ENCODE measurements at regions not wholly inside any gene's neighbourhood (a gene's known extent, or its start where the extent isn't known, plus 50 kb on each side); places are given as distances from the start of the nearest gene placed in this dataset.
"Not testable (repeated sequence)": the region's sequence is repeated elsewhere in the genome, so short reads cannot be mapped to it uniquely, and the experiment has no call there.

DNA sequence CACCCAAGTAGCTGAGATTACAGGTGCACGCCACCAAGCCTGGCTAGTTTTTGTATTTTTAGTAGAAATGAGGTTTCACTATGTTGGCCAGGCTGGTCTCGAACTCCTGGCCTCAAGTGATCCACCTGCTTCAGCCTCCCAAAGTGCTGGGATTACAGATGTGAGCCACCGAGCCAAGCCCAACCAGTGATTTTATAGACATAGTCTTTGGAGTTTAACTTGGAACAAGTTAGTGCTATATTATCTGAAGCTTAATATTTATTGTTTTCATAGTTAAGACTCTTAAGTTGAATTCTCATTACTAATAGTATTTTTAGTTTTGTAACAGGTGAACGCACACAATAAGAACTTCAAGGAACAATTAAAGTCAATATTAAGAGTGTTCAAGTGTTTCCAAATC is 122.1 kb downstream of the SPAG6 start:
- in situ Hi-C loops (cut with MboI; ENCODE audit: low sequenced_read_pairs in 4 of 4); H3K27ac ChIP-seq; H3K9me3 ChIP-seq; H3K27me3 ChIP-seq; H3K4me3 ChIP-seq; ATAC-seq; H3K36me3 ChIP-seq; intact Hi-C loops (cut with DNase I; ENCODE audit: low total_unique reads); H3K4me1 ChIP-seq; DNase-seq: not testable (repeated sequence)

DNA sequence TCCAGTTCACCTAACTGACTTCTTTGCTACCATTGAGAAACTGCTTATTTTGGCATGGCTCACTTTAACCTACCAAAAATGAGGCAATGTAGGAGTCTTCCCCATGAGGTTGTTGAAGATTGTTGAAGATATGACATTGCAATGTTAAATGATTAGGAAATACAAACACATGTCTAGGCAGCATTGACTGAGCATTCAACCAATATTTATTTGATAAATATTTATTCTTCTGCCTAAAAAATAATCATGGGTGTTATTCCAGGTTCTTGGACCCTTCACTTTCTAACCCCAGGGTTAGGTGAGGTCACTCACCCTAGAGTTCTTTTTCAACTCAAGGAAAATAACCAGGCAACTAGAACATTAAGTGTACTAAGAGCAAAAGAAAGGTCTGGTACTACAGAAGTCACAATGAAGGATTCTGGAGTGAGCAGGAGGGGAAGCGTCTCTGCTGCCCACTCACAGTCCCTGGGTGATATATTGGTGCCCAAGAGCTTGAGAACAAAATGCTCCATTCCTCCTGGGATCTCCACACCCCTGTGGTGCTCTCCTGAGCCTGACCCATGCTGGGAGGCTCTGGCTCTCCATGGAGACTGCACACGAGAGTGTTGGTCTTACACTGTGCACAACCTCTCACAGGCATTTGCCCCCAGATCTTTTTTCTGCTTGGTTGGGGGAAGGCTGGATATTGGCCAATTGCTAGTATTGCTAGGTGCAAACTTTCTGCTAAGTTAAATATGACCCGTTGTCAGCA is 123.4 kb downstream of the SPAG6 start:
- in situ Hi-C loops (cut with MboI; ENCODE audit: low sequenced_read_pairs in 4 of 4): no loop called here
- intact Hi-C loops (cut with DNase I; ENCODE audit: low total_unique reads): no loop called here
- ATAC-seq (no peak), DNase-seq (no peak)
- H3K27ac ChIP-seq: no peak overlapping the region
- H3K9me3 ChIP-seq: no peaks in the 10 kb centered on the region
- no peaks in the 10 kb centered on the region for H3K36me3 ChIP-seq
- H3K4me3 ChIP-seq: no peak overlapping the region
- no peaks in the 10 kb centered on the region for H3K4me1 ChIP-seq
- H3K27me3 ChIP-seq: peaks cover 2 to 10% (median 4%) of the 10 kb centered on the region in 3 donors
- no peak for TF ChIP-seq POLR2A (IDR thresholded peaks at IDR 0.05)
- TF ChIP-seq, protein P1, sequence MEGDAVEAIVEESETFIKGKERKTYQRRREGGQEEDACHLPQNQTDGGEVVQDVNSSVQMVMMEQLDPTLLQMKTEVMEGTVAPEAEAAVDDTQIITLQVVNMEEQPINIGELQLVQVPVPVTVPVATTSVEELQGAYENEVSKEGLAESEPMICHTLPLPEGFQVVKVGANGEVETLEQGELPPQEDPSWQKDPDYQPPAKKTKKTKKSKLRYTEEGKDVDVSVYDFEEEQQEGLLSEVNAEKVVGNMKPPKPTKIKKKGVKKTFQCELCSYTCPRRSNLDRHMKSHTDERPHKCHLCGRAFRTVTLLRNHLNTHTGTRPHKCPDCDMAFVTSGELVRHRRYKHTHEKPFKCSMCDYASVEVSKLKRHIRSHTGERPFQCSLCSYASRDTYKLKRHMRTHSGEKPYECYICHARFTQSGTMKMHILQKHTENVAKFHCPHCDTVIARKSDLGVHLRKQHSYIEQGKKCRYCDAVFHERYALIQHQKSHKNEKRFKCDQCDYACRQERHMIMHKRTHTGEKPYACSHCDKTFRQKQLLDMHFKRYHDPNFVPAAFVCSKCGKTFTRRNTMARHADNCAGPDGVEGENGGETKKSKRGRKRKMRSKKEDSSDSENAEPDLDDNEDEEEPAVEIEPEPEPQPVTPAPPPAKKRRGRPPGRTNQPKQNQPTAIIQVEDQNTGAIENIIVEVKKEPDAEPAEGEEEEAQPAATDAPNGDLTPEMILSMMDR (IDR thresholded peaks at IDR 0.05 in 4 of 5, conservative IDR thresholded peaks at IDR 0.05 in 1 of 5): no peak

DNA sequence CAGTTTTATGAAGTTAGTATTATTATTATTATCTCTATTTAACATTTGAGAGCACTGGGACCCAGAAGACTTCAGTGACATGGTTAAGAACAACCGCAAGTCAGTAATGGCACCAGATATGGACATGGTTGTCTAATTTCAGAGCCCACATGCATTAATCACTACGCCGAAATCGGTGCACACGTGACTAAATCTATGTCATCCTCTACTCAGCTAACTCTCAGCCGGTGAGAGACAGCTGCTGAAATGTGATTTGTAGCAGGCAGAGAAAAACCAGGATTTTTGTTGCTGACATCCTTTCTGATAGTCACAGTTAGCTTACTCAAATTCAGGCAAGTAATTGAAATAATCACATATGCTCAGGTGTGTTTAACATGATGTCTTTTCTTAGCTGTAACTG is 127.7 kb downstream of the SPAG6 start:
- intact Hi-C loops (cut with DNase I; ENCODE audit: low total_unique reads) (no loop called here), in situ Hi-C loops (cut with MboI; ENCODE audit: low sequenced_read_pairs in 4 of 4) (no loop called here)
- peaks cover 39 to 43% (median 40%) of the 10 kb centered on the region in 3 donors for H3K27me3 ChIP-seq
- H3K36me3 ChIP-seq: no peaks in the 10 kb centered on the region
- H3K4me3 ChIP-seq: no peak overlapping the region
- ATAC-seq (no peak), DNase-seq (no peak)
- no peak overlapping the region for H3K27ac ChIP-seq
- no peaks in the 10 kb centered on the region for H3K9me3 ChIP-seq
- H3K4me1 ChIP-seq: peaks cover 5 to 8% of the 10 kb centered on the region in 2 donors
- TF ChIP-seq POLR2A (IDR thresholded peaks at IDR 0.05): no peak
- TF ChIP-seq, protein P1 (IDR thresholded peaks at IDR 0.05 in 4 of 5, conservative IDR thresholded peaks at IDR 0.05 in 1 of 5): no peak

DNA sequence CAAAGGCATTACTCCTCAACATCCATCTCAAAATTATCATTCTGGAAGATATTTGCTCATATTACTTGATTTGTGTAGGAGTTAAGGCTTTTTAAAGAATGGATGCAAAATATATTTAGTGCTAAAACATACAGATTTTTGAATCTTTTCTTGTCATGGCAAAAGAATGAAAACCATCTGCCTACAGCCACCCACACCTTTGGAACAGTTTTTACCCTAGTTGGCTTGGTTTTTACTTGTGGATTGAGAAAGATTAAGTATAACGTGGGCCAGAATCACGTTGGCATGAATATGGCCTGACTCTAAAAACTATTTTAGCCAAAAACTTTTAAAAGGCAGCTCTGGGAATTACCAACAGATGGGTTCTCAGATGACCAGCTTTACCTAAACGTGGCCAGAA is 128.2 kb downstream of the SPAG6 start:
- Histone ChIP-seq H3K4me3 (no peak overlapping the region), H3K27me3 (peaks cover 39 to 43% (median 40%) of the 10 kb centered on the region in 3 donors), H3K36me3 (no peaks in the 10 kb centered on the region), H3K4me1 (peaks cover 5 to 8% of the 10 kb centered on the region in 2 donors), H3K9me3 (no peaks in the 10 kb centered on the region), H3K27ac (no peak overlapping the region)
- intact Hi-C loops (cut with DNase I; ENCODE audit: low total_unique reads): no loop called here
- DNase-seq (no peak), ATAC-seq (no peak)
- TF ChIP-seq, protein P1 (IDR thresholded peaks at IDR 0.05 in 4 of 5, conservative IDR thresholded peaks at IDR 0.05 in 1 of 5): no peak
- TF ChIP-seq POLR2A (IDR thresholded peaks at IDR 0.05): no peak
- in situ Hi-C loops (cut with MboI; ENCODE audit: low sequenced_read_pairs in 4 of 4): no loop called here

DNA sequence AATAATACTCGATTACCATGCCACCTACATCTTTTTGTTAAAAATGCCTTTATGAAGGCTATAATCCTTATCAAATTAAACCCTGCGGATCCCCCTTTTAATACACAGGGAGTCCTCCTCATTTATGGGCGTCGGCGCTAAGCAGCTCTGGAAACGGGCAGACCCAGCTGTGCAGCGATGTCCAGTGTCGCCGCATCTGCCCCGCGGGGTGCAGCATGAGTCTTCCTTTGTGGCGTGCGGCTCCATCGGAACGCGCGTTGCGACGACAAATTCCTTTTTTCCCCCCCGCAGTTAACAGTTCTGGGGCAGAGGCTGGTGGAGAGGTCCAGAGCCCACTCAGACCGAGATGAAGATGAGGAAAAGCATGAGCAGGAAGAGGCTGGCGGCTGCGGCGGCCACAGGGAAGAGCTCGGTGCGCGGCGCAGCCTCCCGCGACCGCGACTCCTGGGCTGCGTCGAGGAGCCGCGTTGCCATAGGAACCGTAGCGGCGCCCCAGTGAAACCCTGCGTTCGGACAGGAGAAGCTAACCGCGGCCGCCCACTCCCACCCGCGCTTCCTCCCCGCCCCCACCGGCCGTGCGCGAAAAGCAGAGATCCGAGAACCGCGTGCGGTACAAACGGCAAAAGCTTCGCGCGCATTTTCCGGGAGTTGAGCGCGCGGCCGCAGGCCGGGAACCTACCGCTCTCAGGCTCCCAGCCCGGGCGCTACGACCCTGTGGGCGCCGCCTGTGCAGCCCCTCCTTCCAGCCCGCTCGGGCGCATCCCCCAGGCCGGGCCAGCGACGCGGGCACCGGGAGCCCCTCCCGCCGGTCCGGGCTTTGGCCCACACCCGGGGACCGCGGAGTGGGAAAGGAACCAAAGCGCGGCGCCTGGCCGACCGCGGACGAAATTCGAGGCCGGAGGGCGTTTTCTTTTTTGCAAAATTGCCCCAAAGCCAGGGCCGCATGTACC is 130.6 kb downstream of the SPAG6 start:
- in situ Hi-C loops (cut with MboI; ENCODE audit: low sequenced_read_pairs in 4 of 4): no loop called here
- no peaks in the 10 kb centered on the region for H3K9me3 ChIP-seq
- H3K36me3 ChIP-seq: no peaks in the 10 kb centered on the region
- peak overlapping the region; percentile 44 to 55 (median 50) for H3K4me3 ChIP-seq
- TF ChIP-seq, protein P1 (IDR thresholded peaks at IDR 0.05 in 4 of 5, conservative IDR thresholded peaks at IDR 0.05 in 1 of 5): no peak
- no peak for TF ChIP-seq POLR2A (IDR thresholded peaks at IDR 0.05)
- DNase-seq (no peak), ATAC-seq (no peak)
- peaks cover 39 to 43% (median 40%) of the 10 kb centered on the region in 3 donors for H3K27me3 ChIP-seq
- no peak overlapping the region for H3K27ac ChIP-seq
- intact Hi-C loops (cut with DNase I; ENCODE audit: low total_unique reads): no loop called here
- peaks cover 5 to 8% of the 10 kb centered on the region in 2 donors for H3K4me1 ChIP-seq

Measured in gastrocnemius medialis (tissue), 4 donors.